ENCODE measurements at regions not wholly inside any gene's neighbourhood (a gene's known extent, or its start where the extent isn't known, plus 50 kb on each side); places are given as distances from the start of the nearest gene placed in this dataset.

- TF ChIP-seq POLR2A (IDR thresholded peaks at IDR 0.05; ENCODE audit: low read depth, low read length) (no peak), TAF1 (IDR thresholded peaks at IDR 0.05; ENCODE audit: borderline replicate concordance, low read depth, low read length) (no peak), POLR2AphosphoS5 (IDR thresholded peaks at IDR 0.05; ENCODE audit: low read depth, low read length) (no peak)
Observed at GRCh38 chr12:40615590-40615989, 76.6 kb upstream of the CNTN1 start.
